AG09309 (cell line): ENCODE measurements at regions not wholly inside any gene's neighbourhood (a gene's known extent, or its start where the extent isn't known, plus 50 kb on each side); places are given as distances from the start of the nearest gene placed in this dataset.

Experiments used
- DNase-seq: peaks from one replicate; pipeline ENCODE4 v3.0.0-alpha.2; 2010; ENCODE audit warnings: low read depth
- H3K4me3 ChIP-seq: 2 replicates; pipeline ENCODE4 v1.5.1; 2011; ENCODE audit warnings: mild to moderate bottlenecking, low read depth, low read length, moderate library complexity; ENCODE audit not compliant: control insufficient read depth
- CTCF ChIP-seq: IDR thresholded peaks from 2 replicates; pipeline ENCODE4 v1.5.1; 2011; ENCODE audit warnings: mild to moderate bottlenecking, low read depth, low read length, inconsistent platforms; ENCODE audit not compliant: insufficient read depth, control insufficient read depth; ENCODE audit errors: missing control alignments

- no peak overlapping the region for H3K4me3 ChIP-seq
- DNase-seq, result no peak
- no peak for TF ChIP-seq CTCF
Measured at GRCh38 chr17:68197997-68198930, 49.6 kb upstream of the AMZ2 start.
